PC-3 (cell line): ENCODE measurements at regions not wholly inside any gene's neighbourhood (a gene's known extent, or its start where the extent isn't known, plus 50 kb on each side); places are given as distances from the start of the nearest gene placed in this dataset.

Experiments used
- ATAC-seq: fragments of 200-7000 bp; cut with Tn5 transposase; 2 replicates; pipeline ENCODE4 v1.9.1; 2020; ENCODE audit warnings: mild to moderate bottlenecking, moderate library complexity
- BruUV-seq: library from RNA; stranded (reverse); fragments of 400-500 nt; replicated peaks from 2 replicates; lab custom pipeline; 2021; lab: Mats Ljungman, UMichigan
- CTCF ChIA-PET: fragments of 300-600 bp; sonication (Branson Sonifier 250); formaldehyde crosslinking; loops from one replicate; lab custom pipeline; 2022; ENCODE audit warnings: antibody characterized with exemption; lab: Charles Lee
- POLR2A ChIA-PET: fragments of 300-600 bp; sonication (Branson Sonifier 250); formaldehyde crosslinking; loops from one replicate; lab custom pipeline; 2022; ENCODE audit warnings: antibody characterized with exemption; ENCODE audit not compliant: unreplicated experiment; lab: Charles Lee
- DNase-seq: peaks from one replicate; pipeline ENCODE4 v3.0.0-alpha.2; 2015
- H2AFZ ChIP-seq: fragments of 300-600 bp; sonication (generic); 2 replicates; pipeline ENCODE4 v1.6.0; 2016; ENCODE audit warnings: antibody characterized with exemption, low read length
- H3F3A ChIP-seq: fragments of 300-600 bp; sonication (generic); one replicate; pipeline ENCODE4 v1.6.0; 2017; ENCODE audit warnings: antibody characterized with exemption, low read length, control low read depth, mild to moderate bottlenecking; ENCODE audit not compliant: unreplicated experiment
- H3K27ac ChIP-seq: fragments of 300-600 bp; sonication (generic); 2 replicates; pipeline ENCODE4 v1.5.1; 2016; ENCODE audit warnings: mild to moderate bottlenecking, low read length
- H3K27me3 ChIP-seq: fragments of 300-600 bp; sonication (generic); 2 replicates; pipeline ENCODE4 v1.6.1; 2016; ENCODE audit warnings: low read length, mixed read lengths
- H3K36me3 ChIP-seq: fragments of 300-600 bp; sonication (generic); 2 replicates; pipeline ENCODE4 v1.6.1; 2016; ENCODE audit warnings: low read depth, mixed run types, low read length, mixed read lengths
- H3K4me1 ChIP-seq: fragments of 300-600 bp; sonication (generic); 2 replicates; pipeline ENCODE4 v1.5.1; 2016; ENCODE audit warnings: low read length; ENCODE audit not compliant: insufficient read depth
- H3K4me2 ChIP-seq: fragments of 300-600 bp; sonication (generic); 2 replicates; pipeline ENCODE4 v1.6.0; 2016; ENCODE audit warnings: low read length
- H3K4me3 ChIP-seq: fragments of 300-600 bp; sonication (generic); 2 replicates; pipeline ENCODE4 v1.5.1; 2016; ENCODE audit warnings: mild to moderate bottlenecking, low read length, mixed read lengths
- H3K79me2 ChIP-seq: fragments of 300-600 bp; sonication (generic); 2 replicates; pipeline ENCODE4 v1.6.1; 2017; ENCODE audit warnings: low read length, mixed read lengths
- H3K9ac ChIP-seq: fragments of 300-600 bp; sonication (generic); 2 replicates; pipeline ENCODE4 v1.6.0; 2016; ENCODE audit warnings: mild to moderate bottlenecking, low read length
- H3K9me2 ChIP-seq: fragments of 300-600 bp; sonication (generic); replicated peaks from 2 replicates; pipeline ENCODE4 v1.6.1; 2016; ENCODE audit warnings: mixed run types, low read length, mixed read lengths
- H3K9me3 ChIP-seq: fragments of 300-600 bp; sonication (generic); 2 replicates; pipeline ENCODE4 v1.6.1; 2016; ENCODE audit warnings: low read length, mixed read lengths
- H4K20me1 ChIP-seq: fragments of 300-600 bp; sonication (generic); 2 replicates; pipeline ENCODE4 v1.6.1; 2016; ENCODE audit warnings: low read length, mixed read lengths
- EZH2 ChIP-seq: fragments of 300-600 bp; sonication (generic); IDR thresholded peaks from one replicate; pipeline ENCODE4 v1.6.1; 2017; ENCODE audit warnings: antibody characterized with exemption, mild to moderate bottlenecking, low read length; ENCODE audit not compliant: unreplicated experiment
- EZH2phosphoT487 ChIP-seq: fragments of 300-600 bp; sonication (generic); IDR thresholded peaks from 2 replicates; pipeline ENCODE4 v1.6.1; 2018; ENCODE audit warnings: mild to moderate bottlenecking, antibody characterized with exemption, low read length, borderline replicate concordance
- intact Hi-C: fragments of 100-400 bp; cut with micrococcal nuclease; formaldehyde crosslinking; loops from 2 replicates; pipeline ENCODE4 v1.9.0; 2023
- TF ChIP-seq, protein P1 (sequence below): fragments of 300-600 bp; sonication (generic); conservative IDR thresholded peaks from 2 replicates; pipeline ENCODE4 v1.5.1; 2017; ENCODE audit warnings: antibody characterized with exemption, low read depth, mild to moderate bottlenecking, low read length

DNA sequence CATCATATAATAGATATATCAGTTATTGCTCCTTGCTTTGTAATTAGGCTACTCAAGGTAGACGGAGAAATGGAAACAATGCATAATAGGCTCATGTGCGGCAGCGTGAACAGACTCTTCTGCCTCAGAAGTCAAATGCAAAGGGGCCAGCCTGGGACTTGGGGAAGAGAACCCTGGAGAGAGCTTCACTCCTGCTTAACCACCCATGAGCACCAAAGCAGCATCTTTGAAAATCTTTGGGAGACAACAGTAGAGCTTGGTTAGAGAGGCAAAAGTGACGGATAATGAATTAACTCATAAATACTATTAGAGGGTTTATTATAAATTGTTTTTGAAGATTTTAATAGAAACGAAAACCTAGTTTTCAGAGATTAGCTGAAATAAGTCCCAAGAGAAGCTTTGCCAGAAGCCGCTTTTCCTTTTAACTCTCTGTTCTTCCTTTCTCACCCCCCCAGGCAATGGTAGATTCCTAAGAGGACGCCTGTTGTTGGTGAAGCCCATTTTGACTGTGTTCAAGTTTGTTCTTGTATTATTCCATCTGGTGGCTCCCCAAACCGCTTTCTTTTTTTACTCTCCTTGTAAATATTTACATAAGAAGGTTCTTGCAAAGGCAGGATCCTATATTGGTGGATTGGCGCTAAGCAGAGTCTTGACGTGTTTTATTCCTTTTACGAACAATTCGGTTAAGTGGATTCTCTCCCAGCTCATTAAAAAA, 196.0 kb upstream of the TPRG1 start:
- peak overlapping the region; percentile 61 for H2AFZ ChIP-seq
- H3K36me3 ChIP-seq = no peaks in the 10 kb centered on the region
- H3K4me2 ChIP-seq = peak overlapping the region; percentile 73
- H3K9ac ChIP-seq = no peak overlapping the region
- ChIA-PET POLR2A (interaction anchor here (0.6 kb wide), 1 partner anchor 823 kb away, joined by 3 read pairs; no protein-coding TSS in a partner anchor), CTCF (interaction anchor here (0.5 to 1.0 kb wide), 3 partner anchors 21 to 258 kb away, joined by 3 to 4 read pairs (median 3); no protein-coding TSS in a partner anchor)
- intact Hi-C loops = loop anchor here (1.0 to 10.0 kb wide), 6 partner anchors 67 to 969 kb away; no protein-coding TSS in a partner anchor
- peak overlapping the region; percentile 59 for H3K4me3 ChIP-seq
- no peaks in the 10 kb centered on the region for H3K9me2 ChIP-seq
- DNase-seq (peak; percentile 72), ATAC-seq (peak; percentile 49)
- no peaks in the 10 kb centered on the region for H3K9me3 ChIP-seq
- no peak for TF ChIP-seq EZH2
- TF ChIP-seq, protein P1, sequence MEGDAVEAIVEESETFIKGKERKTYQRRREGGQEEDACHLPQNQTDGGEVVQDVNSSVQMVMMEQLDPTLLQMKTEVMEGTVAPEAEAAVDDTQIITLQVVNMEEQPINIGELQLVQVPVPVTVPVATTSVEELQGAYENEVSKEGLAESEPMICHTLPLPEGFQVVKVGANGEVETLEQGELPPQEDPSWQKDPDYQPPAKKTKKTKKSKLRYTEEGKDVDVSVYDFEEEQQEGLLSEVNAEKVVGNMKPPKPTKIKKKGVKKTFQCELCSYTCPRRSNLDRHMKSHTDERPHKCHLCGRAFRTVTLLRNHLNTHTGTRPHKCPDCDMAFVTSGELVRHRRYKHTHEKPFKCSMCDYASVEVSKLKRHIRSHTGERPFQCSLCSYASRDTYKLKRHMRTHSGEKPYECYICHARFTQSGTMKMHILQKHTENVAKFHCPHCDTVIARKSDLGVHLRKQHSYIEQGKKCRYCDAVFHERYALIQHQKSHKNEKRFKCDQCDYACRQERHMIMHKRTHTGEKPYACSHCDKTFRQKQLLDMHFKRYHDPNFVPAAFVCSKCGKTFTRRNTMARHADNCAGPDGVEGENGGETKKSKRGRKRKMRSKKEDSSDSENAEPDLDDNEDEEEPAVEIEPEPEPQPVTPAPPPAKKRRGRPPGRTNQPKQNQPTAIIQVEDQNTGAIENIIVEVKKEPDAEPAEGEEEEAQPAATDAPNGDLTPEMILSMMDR = 0 out of 2 replicates have a peak, but pooled peaks have one; percentile 8
- no peaks in the 10 kb centered on the region for H3K27me3 ChIP-seq
- H3K27ac ChIP-seq = peak overlapping the region; percentile 8
- H3K79me2 ChIP-seq = no peaks in the 10 kb centered on the region
- peaks cover 4% of the 10 kb centered on the region for H3F3A ChIP-seq
- peaks cover 42% of the 10 kb centered on the region for H3K4me1 ChIP-seq
- H4K20me1 ChIP-seq = no peaks in the 10 kb centered on the region
- BruUV-seq = no TSS peak

- Histone ChIP-seq H3K36me3 (no peaks in the 10 kb centered on the region), H2AFZ (peak overlapping the region; percentile 61; the same call in 1 of the 2 replicates), H3K4me1 (peaks cover 42% of the 10 kb centered on the region), H3K27me3 (no peaks in the 10 kb centered on the region), H3K9me3 (no peaks in the 10 kb centered on the region), H3K9me2 (no peaks in the 10 kb centered on the region), H4K20me1 (no peaks in the 10 kb centered on the region), H3K9ac (no peak overlapping the region), H3K4me2 (peak overlapping the region; percentile 73), H3K79me2 (no peaks in the 10 kb centered on the region), H3K27ac (no peak overlapping the region), H3F3A (peaks cover 4% of the 10 kb centered on the region), H3K4me3 (peak overlapping the region; percentile 59)
- ATAC-seq = no peak
- intact Hi-C loops = loop anchor here (1.0 to 10.0 kb wide), 4 partner anchors 66 to 968 kb away; no protein-coding TSS in a partner anchor
- BruUV-seq = no TSS peak
- POLR2A ChIA-PET = interaction anchor here (0.6 kb wide), 1 partner anchor 824 kb away, joined by 3 read pairs; no protein-coding TSS in a partner anchor
- TF ChIP-seq, protein P1 = no peak
- TF ChIP-seq EZH2 (no peak), EZH2phosphoT487 (no peak)
- CTCF ChIA-PET = interaction anchor here (1.0 kb wide), 1 partner anchor 22 kb away, joined by 3 read pairs; no protein-coding TSS in a partner anchor
- no peak for DNase-seq
Observed at GRCh38 chr3:188976407-188976806, 195.4 kb upstream of the TPRG1 start.
